ENCODE measurements at regions not wholly inside any gene's neighbourhood (a gene's known extent, or its start where the extent isn't known, plus 50 kb on each side); places are given as distances from the start of the nearest gene placed in this dataset.
"Not testable (repeated sequence)": the region's sequence is repeated elsewhere in the genome, so short reads cannot be mapped to it uniquely, and the experiment has no call there.

DNA sequence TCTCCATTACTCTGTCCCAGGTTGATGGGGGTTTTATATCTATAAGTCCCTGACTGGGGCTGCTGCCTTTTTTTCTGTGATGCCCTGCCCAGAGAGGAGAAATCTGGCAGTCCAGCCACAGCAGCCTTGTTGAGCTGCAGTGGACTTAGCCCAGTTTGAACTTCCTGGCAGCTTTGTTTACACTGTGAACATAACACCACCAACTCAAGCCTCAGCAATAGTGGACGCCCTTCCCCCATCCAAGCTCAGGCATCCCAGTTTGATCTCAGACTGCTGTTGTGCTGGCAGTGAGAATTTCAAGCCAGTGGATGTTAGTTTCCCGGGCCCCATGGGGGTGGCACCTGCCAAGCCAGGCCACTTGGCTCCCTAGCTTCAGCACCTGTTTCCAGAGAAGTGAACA lies 298.5 kb upstream of the KDM5D start:
- DNase-seq, result no peak

DNA sequence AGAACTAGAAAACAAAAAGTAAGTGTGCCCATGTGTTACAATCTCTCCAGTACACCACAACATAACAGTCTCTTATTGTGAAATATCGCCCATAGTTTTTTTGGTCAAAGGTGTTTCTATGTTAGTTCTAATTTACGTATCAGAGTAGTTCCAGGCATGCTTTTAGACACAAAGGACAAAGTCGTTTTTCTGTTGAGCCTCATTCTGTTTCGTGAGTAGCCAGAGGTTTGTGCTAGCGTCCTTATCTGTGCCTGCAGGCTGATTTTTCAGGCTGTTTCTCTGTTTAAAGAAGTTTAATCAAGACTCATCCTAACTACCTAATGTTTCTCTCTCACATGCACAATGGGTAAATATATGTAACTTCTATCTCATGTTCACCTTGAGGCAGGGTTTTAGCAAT lies 281.1 kb upstream of the KDM5D start:
- DNase-seq, result no peak

- DNase-seq, result not testable (repeated sequence)
Observed at GRCh38 chrY:19993410-19993809, 248.9 kb upstream of the KDM5D start.

DNA sequence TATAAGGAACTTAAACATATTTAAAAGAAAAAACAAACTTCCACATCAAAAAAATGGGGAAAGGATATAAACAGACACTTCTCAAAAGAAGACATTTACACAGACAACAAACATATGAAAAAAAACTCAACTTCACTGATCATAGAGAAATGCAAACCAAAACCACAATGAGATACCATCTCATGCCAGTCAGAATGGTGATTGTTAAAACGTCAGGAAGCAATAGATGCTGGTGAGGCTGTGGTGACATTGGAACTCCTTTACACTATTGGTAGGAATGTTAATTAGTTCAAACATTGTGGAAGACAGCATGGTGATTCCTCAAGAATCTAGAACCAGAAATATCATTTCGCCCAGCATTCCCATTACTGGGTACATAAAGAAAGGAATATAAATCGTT lies 228.5 kb upstream of the KDM5D start:
- no peak for DNase-seq

GRCh38 chrY:19947702-19948101 lies 203.2 kb upstream of the KDM5D start:
- DNase-seq, result no peak

DNA sequence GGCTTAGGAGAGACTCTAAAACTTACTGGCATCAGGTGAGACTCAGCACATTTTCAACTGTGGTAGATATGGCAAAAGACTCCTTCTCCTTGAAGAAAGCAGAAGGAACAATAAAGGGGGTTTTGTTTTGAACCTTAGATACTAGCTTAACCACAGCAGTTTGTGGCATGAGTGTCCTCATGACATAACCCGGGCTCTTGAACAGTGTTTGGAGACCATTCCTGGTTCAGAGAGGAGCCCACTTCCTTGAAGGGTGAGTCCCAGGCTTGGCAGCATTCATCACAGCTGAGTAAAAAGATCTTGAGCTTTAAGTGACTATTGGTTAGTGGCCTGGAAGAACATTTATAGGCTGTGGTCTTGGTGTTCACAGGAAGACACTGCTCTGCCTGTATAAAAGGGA lies 154.5 kb upstream of the KDM5D start:
- no peak for DNase-seq

- peak in 1 of 2 donors; percentile 17 for DNase-seq
Observed at GRCh38 chrY:19892076-19892964, 147.8 kb upstream of the KDM5D start.

- no peak for DNase-seq
Observed at GRCh38 chrY:19882145-19882544, 137.6 kb upstream of the KDM5D start.

DNA sequence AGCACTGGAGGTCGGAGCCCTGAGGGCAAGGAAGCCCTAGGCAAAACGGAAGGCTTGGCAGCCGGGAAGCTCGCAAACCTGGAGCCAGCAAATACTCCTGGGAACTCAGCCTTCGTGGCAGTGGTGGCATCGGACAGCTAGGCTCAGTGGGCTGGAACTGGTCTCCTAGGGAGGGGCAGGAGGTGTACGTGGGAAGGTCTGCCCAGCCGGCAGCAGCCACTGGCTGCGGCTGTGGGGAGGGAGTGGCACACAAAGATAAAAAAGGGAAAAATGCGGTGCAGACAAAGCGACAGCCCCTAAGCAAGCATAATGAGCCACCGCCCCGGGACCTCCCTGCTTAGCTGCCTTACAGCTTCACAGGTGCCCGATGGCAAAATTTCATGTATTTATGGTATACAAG lies 125.2 kb upstream of the KDM5D start:
- DNase-seq, result no peak

- DNase-seq, result no peak
Observed at GRCh38 chrY:19869281-19869680, 124.8 kb upstream of the KDM5D start.

- DNase-seq, result no peak
Observed at GRCh38 chrY:19868647-19869046, 124.1 kb upstream of the KDM5D start.

- DNase-seq, result no peak
Observed at GRCh38 chrY:19856474-19857135, 112.1 kb upstream of the KDM5D start.

DNA sequence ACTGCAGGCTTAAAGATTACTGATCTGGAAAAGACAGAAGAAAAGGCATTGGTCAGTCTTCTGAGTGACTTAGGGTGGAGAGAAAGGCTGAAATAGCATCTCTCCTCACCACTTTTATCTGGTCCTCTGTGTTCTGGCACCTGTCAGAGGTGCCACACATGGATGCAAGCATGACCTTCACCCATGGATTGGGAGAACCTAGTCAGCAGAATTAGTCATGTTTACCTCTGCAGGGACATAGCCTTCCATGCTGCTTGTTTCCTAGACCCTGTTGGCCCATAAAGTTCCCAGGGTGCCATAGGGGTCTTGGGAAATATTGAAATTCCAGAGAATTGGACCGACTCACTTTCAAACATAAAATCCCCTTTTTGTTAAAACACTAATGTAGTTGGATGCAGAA lies 98.4 kb upstream of the KDM5D start:
- DNase-seq, result no peak

GRCh38 chrY:19824136-19824535 lies 79.6 kb upstream of the KDM5D start:
- DNase-seq, result no peak

GRCh38 chrY:19818546-19818945 lies 74.0 kb upstream of the KDM5D start:
- DNase-seq, result no peak

DNA sequence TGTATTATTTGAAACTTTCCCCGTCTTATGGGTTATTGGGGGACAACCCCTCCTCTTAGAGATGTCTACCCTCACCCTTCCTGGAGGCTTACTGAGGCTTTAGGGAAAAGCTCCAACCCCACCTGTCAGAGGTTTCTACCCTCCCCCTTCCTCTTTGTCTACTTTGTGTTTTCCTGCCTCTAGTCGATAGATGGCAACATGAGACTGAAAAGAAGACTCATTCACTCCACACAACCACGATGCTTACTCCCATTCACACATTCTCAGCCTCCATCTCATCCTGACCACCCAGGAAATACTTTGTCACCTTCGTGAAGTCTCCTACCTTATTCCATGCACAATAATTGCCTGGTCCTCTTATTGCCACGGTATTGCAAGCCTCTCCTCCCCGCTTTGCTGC lies 72.4 kb upstream of the KDM5D start:
- no peak for DNase-seq

DNA sequence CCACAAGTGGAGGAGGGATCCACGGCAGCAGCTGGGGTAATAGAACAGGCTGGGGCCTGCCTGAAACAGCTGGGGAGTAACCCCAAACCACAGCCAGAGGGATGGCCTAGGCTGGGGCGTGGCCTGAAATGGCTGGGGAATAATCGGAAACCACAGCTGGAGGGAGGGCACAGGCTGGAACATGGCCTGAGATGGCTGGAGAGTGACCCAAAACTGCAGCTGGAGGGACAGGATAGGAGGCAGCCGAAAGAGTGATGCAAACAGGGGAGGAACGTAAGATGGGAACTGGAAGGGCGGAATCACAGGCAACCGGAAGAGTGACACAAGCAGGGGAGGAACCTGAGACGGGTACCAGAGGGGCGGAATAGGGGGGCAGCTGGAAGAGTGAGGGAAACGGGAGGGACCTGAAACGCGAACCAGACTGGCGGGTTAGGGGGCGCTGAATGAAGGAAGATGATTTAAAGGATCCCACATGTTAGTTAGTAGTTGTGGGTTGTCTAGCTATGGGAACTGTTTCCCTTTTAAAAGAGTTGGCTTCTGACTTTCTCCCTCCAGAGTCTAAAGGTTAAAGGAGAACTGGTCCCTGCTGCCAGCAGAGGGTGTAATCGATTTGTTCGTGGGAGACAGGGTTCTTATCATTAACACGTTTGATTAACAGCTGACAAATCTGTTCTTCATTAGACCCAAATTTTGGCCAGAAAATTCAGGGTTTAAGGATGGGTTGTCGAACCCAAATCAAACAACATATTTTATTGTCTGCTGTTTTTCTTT lies 71.7 kb upstream of the KDM5D start:
- no peak for DNase-seq
